ENCODE measurements at regions not wholly inside any gene's neighbourhood (a gene's known extent, or its start where the extent isn't known, plus 50 kb on each side); places are given as distances from the start of the nearest gene placed in this dataset.

DNA sequence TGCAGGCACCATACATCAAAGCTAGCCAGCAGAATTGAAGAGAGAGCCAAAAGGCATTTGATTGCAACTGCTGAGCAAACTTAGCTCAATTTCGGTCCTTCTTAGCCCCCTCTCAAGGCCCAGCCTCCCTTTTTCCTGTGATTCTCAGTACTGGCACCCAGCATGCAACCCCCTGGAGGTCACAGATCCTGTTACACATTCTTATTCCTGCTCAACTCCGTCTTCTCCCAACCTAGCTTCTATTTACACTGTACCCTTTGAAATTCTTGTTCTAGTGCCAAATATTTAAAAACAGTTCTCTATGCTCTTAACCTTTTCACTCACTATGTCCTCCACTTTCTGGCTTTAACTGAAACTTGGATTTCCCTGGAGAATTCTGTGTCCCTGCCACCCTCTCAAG lies 131.3 kb upstream of the CPSF6 start:
- no peak overlapping the region for H2BK120ac ChIP-seq (replicated peaks; ENCODE audit: low read depth, low read length)
- no peaks in the 10 kb centered on the region for H3K9me3 ChIP-seq (ENCODE audit: insufficient read depth in 2 of 2, low read depth in 1 of 2, low read length in 1 of 2)
- H3K18ac ChIP-seq (ENCODE audit: extremely low read depth, low read length), result no peak overlapping the region
- H4K5ac ChIP-seq (ENCODE audit: insufficient read length, low read depth, low read length), result no peak overlapping the region
- ChIA-PET POLR2A (ENCODE audit: partially characterized antibody) (no interaction called here), CTCF (ENCODE audit: partially characterized antibody) (interaction anchor here (0.7 to 1.7 kb wide), 6 partner anchors 17 to 253 kb away, joined by 3 to 8 read pairs (median 3); no protein-coding TSS in a partner anchor)
- H3K4ac ChIP-seq (replicated peaks; ENCODE audit: insufficient read length, low read depth, low read length), result no peak overlapping the region
- no peak overlapping the region for H3K4me3 ChIP-seq (ENCODE audit: extremely low read depth in 1 of 4, insufficient read depth in 2 of 4, low read depth in 3 of 4, low read length in 4 of 4)
- WGBS, 2 experiments (ENCODE audit: extremely low coverage in 1 of 2, insufficient coverage in 1 of 2, insufficient read length in 1 of 2, insufficient replicate concordance in 2 of 2, low coverage in 1 of 2, low lambda C conversion rate in 2 of 2, missing lambda C conversion rate in 1 of 2), result 23% methylated on average over 2 of the region's 2 CpGs; no CpG with 5 or more reads in 1 of the 2 experiments
- H2BK5ac ChIP-seq (ENCODE audit: low read depth, low read length), result no peak overlapping the region
- H3K27ac ChIP-seq (ENCODE audit: low read depth, low read length), result no peak overlapping the region
- no peaks in the 10 kb centered on the region for H3K27me3 ChIP-seq (replicated peaks in 1 of 4; ENCODE audit: control insufficient read depth in 3 of 4, extremely low read depth in 1 of 4, insufficient read depth in 3 of 4, low read length in 3 of 4)
- H2BK15ac ChIP-seq (ENCODE audit: low read length), result no peak overlapping the region
- no peaks in the 10 kb centered on the region for H3K79me1 ChIP-seq (ENCODE audit: low read depth, low read length)
- H3K36me3 ChIP-seq (ENCODE audit: control insufficient read depth in 2 of 4, insufficient read depth in 4 of 4, low read length in 3 of 4), result no peaks in the 10 kb centered on the region
- H3K9ac ChIP-seq (replicated peaks in 1 of 4; ENCODE audit: extremely low read depth in 1 of 4, low read depth in 3 of 4, low read length in 3 of 4), result no peak overlapping the region
- H4K20me1 ChIP-seq (replicated peaks in 1 of 2; ENCODE audit: control insufficient read depth in 1 of 2, insufficient read depth in 2 of 2, low read length in 2 of 2), result no peaks in the 10 kb centered on the region
- no peaks in the 10 kb centered on the region for H3K79me2 ChIP-seq (ENCODE audit: control insufficient read depth in 1 of 2, insufficient read depth in 2 of 2, low read length in 2 of 2)
- H3K4me2 ChIP-seq (ENCODE audit: insufficient read depth in 1 of 2, low read depth in 2 of 2, low read length in 2 of 2), result peak overlapping the region in 1 of 2 experiments; percentile 50; a peak in 2 of 4 replicates
- H3K56ac ChIP-seq (replicated peaks; ENCODE audit: insufficient read length, low read depth, low read length), result no peak overlapping the region
- H4K8ac ChIP-seq (ENCODE audit: extremely low read depth, insufficient read depth, low read length), result no peak overlapping the region
- no peak overlapping the region for H2AFZ ChIP-seq (ENCODE audit: low read length)
- FAIRE-seq (no peak), DNase-seq (ENCODE audit: low read depth in 1 of 2, low spot score in 2 of 2) (no peak)
- H2BK12ac ChIP-seq (ENCODE audit: low read depth, low read length), result no peak overlapping the region
- H3K23ac ChIP-seq (ENCODE audit: insufficient read length), result no peak overlapping the region
- no peak overlapping the region for H4K91ac ChIP-seq (replicated peaks; ENCODE audit: insufficient read length, low read length)
- H3K4me1 ChIP-seq (replicated peaks in 1 of 4; ENCODE audit: control insufficient read depth in 3 of 4, insufficient read depth in 4 of 4, low read length in 3 of 4), result peaks cover 0 to 6% (median 1%) of the 10 kb centered on the region in 4 experiments; a peak in 3 of 7 replicates
- no peak overlapping the region for H3K14ac ChIP-seq (ENCODE audit: insufficient read length)
- no peaks in the 10 kb centered on the region for H3K23me2 ChIP-seq (ENCODE audit: low read depth, low read length)
- H2AK5ac ChIP-seq (ENCODE audit: low read depth, low read length), result no peak overlapping the region
- no peak overlapping the region for H2BK20ac ChIP-seq (ENCODE audit: low read length)
- no peak for TF ChIP-seq YY1 (IDR thresholded peaks at IDR 0.05; ENCODE audit: low read depth, low read length)
